ENCODE measurements at regions not wholly inside any gene's neighbourhood (a gene's known extent, or its start where the extent isn't known, plus 50 kb on each side); places are given as distances from the start of the nearest gene placed in this dataset.

DNA sequence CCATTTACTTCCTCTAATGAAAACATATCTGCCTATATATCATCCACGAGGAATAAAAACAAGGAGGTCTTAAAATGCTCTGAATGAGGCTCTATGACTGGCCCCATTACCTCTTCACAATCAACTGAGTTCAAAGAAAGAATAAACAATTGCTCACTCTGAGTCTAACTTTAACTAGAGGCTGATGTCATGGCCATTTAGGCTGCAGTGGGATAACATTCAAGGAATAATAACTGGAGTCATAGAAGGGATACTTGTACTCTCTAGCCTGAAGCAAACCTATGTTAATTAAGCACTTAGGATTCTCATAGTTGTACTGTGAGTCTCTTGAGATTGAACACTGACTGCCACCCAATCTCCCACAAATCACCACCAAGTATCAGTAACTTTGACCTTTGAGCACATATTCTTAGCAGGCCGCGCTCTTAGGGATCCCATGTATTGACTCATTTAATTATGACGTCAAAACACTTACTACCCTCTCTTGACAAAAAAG lies 70.2 kb downstream of the PERP start:
- TF ChIP-seq CEBPB (IDR thresholded peaks at IDR 0.05): no peak
- no peak for TF ChIP-seq CTCF (IDR thresholded peaks at IDR 0.05)
- TF ChIP-seq NFE2L2 (conservative IDR thresholded peaks at IDR 0.05; ENCODE audit: low read length): no peak
- TF ChIP-seq MAFK (IDR thresholded peaks at IDR 0.05; ENCODE audit: partially characterized antibody): no peak
- TF ChIP-seq POLR2A (IDR thresholded peaks at IDR 0.05; ENCODE audit: low read length): no peak
- TF ChIP-seq RAD21 (conservative IDR thresholded peaks at IDR 0.05 in 1 of 2, IDR thresholded peaks at IDR 0.05 in 1 of 2): no peak
- no peak for TF ChIP-seq SMC3 (IDR thresholded peaks at IDR 0.05)
- TF ChIP-seq ZFP36 (IDR thresholded peaks at IDR 0.05; ENCODE audit: borderline replicate concordance, partially characterized antibody): no peak
- no peak for TF ChIP-seq NPAS2 (CRISPR knock-in tag; IDR thresholded peaks at IDR 0.05; ENCODE audit: borderline replicate concordance)
- TF ChIP-seq BHLHE40 (IDR thresholded peaks at IDR 0.05; ENCODE audit: low read depth, low read length): no peak
- TF ChIP-seq MAZ (IDR thresholded peaks at IDR 0.05; ENCODE audit: borderline replicate concordance, low read depth, low read length): no peak
- no peak for TF ChIP-seq EHMT2 (IDR thresholded peaks at IDR 0.05; ENCODE audit: low read depth)
- no peak for TF ChIP-seq EP300 (IDR thresholded peaks at IDR 0.05)
- no peak for TF ChIP-seq MAX (IDR thresholded peaks at IDR 0.05)
